ENCODE measurements at regions not wholly inside any gene's neighbourhood (a gene's known extent, or its start where the extent isn't known, plus 50 kb on each side); places are given as distances from the start of the nearest gene placed in this dataset.

DNA sequence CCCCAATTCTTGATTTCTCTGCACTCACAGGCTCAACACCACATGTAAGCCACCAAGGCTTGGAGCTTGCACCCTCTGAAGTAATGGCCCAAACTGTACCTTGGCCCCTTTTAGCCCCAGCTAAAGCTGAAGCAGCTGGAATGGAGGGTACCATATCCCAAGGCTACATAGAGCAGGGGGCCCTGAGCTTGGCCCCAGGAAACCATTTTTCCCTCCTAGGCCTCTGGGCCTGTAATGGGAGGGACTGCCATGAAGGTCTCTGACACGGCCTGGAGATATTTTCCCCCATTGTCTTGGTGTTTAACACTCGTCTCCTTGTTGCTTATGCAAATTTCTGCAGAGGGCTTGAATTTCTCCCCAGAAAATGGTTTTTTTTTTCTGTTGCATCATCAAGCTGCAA is 69.7 kb downstream of the SKA1 start:
- H3K27me3 ChIP-seq = no peaks in the 10 kb centered on the region
- H3K9me3 ChIP-seq = peaks cover 0 to 13% (median 0%) of the 10 kb centered on the region in 4 donors
- WGBS, 2 donors = 48 to 52% methylated on average over 2 of the region's 2 CpGs
- DNase-seq (ENCODE audit: low spot score in 2 of 2) = no peak
- H3K36me3 ChIP-seq = no peaks in the 10 kb centered on the region
- no peak overlapping the region for H3K4me3 ChIP-seq
- H3K27ac ChIP-seq = no peak overlapping the region
- TF ChIP-seq POLR2A (IDR thresholded peaks at IDR 0.05) = no peak
- no peaks in the 10 kb centered on the region for H3K4me1 ChIP-seq

DNA sequence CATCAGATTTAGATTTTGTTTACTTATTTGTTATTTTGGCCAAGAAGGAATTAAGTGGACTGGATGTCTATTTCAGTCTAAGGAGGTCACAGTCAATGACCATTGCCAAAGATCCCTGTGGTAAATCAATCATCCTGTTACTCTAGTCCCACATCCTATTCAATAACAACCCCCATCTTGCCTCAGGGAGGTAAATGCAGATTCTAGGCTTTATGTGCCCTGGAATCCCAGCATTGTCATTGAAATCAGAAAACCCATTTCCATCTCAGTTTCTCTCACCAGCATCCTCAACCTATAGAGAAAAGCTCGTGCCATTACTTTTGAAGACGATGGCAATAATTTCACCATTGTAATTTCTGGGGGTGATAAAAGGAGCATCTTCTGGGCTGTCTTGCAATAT is 71.8 kb downstream of the SKA1 start:
- no peak overlapping the region for H3K4me3 ChIP-seq
- peaks cover 0 to 13% (median 0%) of the 10 kb centered on the region in 4 donors for H3K9me3 ChIP-seq
- no peaks in the 10 kb centered on the region for H3K4me1 ChIP-seq
- DNase-seq (ENCODE audit: low spot score in 2 of 2) = no peak
- no peak overlapping the region for H3K27ac ChIP-seq
- WGBS, 2 donors = 84 to 86% methylated on average over 2 of the region's 2 CpGs
- TF ChIP-seq POLR2A (IDR thresholded peaks at IDR 0.05) = no peak
- no peak for TF ChIP-seq EP300 (IDR thresholded peaks at IDR 0.05)
- TF ChIP-seq, protein P1, sequence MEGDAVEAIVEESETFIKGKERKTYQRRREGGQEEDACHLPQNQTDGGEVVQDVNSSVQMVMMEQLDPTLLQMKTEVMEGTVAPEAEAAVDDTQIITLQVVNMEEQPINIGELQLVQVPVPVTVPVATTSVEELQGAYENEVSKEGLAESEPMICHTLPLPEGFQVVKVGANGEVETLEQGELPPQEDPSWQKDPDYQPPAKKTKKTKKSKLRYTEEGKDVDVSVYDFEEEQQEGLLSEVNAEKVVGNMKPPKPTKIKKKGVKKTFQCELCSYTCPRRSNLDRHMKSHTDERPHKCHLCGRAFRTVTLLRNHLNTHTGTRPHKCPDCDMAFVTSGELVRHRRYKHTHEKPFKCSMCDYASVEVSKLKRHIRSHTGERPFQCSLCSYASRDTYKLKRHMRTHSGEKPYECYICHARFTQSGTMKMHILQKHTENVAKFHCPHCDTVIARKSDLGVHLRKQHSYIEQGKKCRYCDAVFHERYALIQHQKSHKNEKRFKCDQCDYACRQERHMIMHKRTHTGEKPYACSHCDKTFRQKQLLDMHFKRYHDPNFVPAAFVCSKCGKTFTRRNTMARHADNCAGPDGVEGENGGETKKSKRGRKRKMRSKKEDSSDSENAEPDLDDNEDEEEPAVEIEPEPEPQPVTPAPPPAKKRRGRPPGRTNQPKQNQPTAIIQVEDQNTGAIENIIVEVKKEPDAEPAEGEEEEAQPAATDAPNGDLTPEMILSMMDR (IDR thresholded peaks at IDR 0.05) = no peak
- H3K36me3 ChIP-seq = no peaks in the 10 kb centered on the region
- H3K27me3 ChIP-seq = no peaks in the 10 kb centered on the region

DNA sequence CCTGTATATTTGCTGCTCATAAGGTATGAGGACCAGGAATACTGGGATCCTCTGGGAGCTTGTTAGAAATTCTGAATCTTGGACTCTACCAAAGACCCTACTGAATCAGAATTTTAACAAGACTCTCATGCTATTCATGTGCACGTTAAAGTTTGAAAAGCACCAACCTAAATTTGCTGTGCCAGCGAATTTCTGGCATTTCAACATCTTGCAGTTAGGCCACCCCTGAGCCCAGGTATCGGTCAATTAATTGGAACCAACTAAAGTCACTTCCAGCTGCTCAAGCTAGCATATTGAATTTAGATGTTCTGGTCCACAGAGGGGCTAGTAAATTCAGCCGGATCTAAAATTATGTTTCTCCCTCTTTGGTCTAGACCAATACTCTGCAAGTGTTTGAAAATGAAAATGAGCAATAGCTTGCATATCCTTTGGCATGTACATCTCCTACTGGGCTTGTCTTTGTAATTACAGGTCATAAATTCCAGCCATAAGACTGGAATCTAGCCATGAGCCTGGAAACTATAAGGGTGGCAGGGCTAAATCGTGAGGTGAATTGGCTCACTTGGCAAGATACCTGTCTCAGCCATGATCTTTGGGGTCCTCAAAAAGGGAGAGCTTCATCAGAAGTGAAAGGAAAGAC is 72.4 kb downstream of the SKA1 start:
- H3K4me1 ChIP-seq = no peaks in the 10 kb centered on the region
- WGBS, 2 donors = 78 to 81% methylated on average over 5 of the region's 5 CpGs

DNA sequence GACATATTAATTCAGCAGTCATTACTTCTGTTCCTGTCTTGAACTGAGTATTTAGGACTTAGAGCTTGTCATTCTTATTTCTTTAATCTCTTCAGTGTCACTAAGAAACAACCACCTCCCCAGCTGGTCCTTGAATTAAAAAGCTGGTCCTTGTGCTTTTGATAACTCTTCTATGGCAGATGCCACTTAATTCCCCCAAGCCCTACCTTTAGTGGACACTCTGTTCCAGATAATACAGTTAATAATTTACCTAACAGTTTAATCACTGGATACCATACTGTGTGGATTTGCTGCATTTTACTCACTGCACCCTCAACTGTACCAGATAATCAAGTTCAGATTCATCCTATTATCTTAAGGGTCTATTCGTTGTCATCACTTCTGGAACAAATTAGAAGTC is 73.1 kb downstream of the SKA1 start:
- no peak for TF ChIP-seq POLR2A (IDR thresholded peaks at IDR 0.05)
- TF ChIP-seq, protein P1 (IDR thresholded peaks at IDR 0.05) = no peak
- no peak for TF ChIP-seq EP300 (IDR thresholded peaks at IDR 0.05)

More for the DNA sequence above, 72.4 kb downstream of the SKA1 start:
- Histone ChIP-seq H3K27me3 (no peaks in the 10 kb centered on the region), H3K4me3 (no peak overlapping the region), H3K36me3 (no peaks in the 10 kb centered on the region), H3K27ac (no peak overlapping the region), H3K9me3 (peaks cover 0 to 13% (median 0%) of the 10 kb centered on the region in 4 donors)
- no peak for TF ChIP-seq EP300 (IDR thresholded peaks at IDR 0.05)
- TF ChIP-seq, protein P1 (IDR thresholded peaks at IDR 0.05) = no peak
- TF ChIP-seq POLR2A (IDR thresholded peaks at IDR 0.05) = no peak
- no peak for DNase-seq (ENCODE audit: low spot score in 2 of 2)

DNA sequence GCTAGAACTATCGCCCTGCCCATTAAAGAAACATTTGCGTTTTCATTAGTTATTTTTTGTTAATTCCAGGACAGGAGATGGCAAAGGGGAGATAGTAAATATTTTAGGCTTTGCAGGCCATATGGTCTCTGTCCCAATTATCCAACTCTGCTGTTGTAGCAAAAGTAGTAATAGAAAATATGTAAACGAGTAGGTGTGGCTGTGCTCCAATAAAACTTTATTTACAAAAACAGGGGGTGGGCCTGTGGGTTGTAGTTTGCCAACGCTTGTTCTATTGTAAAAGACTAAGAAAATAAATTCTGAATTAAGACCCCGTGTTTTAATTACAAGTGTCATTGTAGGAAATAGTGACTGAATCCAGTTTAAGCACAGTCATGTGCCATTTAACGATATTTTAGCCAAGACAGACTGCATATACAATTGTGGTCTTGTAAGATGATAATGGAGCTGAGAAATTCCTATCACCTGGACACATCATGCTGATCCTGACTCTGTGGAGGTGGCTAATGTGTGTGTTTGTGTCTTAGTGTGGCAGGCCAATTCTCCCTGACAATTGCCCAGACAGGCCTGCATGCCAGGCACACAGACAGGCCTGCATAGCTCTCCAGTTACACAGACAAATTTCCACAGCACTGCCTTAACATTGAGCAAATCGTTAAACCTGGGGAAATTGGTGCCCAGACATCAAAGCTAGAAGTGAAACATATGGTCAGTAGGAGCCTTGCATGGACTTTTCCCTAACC is 76.4 kb downstream of the SKA1 start:
- TF ChIP-seq EP300 (IDR thresholded peaks at IDR 0.05) (no peak), POLR2A (IDR thresholded peaks at IDR 0.05) (no peak)
- TF ChIP-seq, protein P1 (IDR thresholded peaks at IDR 0.05) = no peak
- Histone ChIP-seq H3K4me3 (no peak overlapping the region), H3K36me3 (no peaks in the 10 kb centered on the region), H3K27ac (no peak overlapping the region), H3K4me1 (no peaks in the 10 kb centered on the region), H3K9me3 (no peaks in the 10 kb centered on the region), H3K27me3 (no peaks in the 10 kb centered on the region)
- WGBS, 2 donors = 67 to 71% methylated on average over 7 of the region's 7 CpGs
- no peak for DNase-seq (ENCODE audit: low spot score in 2 of 2)

More for the DNA sequence above, 73.1 kb downstream of the SKA1 start:
- Histone ChIP-seq H3K4me1 (no peaks in the 10 kb centered on the region), H3K36me3 (no peaks in the 10 kb centered on the region), H3K9me3 (peaks cover 0 to 13% (median 0%) of the 10 kb centered on the region in 4 donors), H3K27ac (no peak overlapping the region), H3K27me3 (no peaks in the 10 kb centered on the region), H3K4me3 (no peak overlapping the region)
- WGBS, 2 donors = 48 to 77% methylated on average over 1 of the region's 1 CpG
- no peak for DNase-seq (ENCODE audit: low spot score in 2 of 2)

Measured in tibial nerve (tissue), 4 donors.